MM.1S (cell line): ENCODE measurements at regions not wholly inside any gene's neighbourhood (a gene's known extent, or its start where the extent isn't known, plus 50 kb on each side); places are given as distances from the start of the nearest gene placed in this dataset.

Experiments
- EZH2 ChIP-seq: fragments of 300-600 bp; sonication (generic); optimal IDR thresholded peaks from 2 replicates; pipeline ENCODE3; 2017; ENCODE audit warnings: low read depth, mild to moderate bottlenecking, antibody characterized with exemption, low read length, mixed read lengths
- EZH2phosphoT487 ChIP-seq: fragments of 300-600 bp; sonication (generic); IDR thresholded peaks from 2 replicates; pipeline ENCODE4 v1.6.1; 2018; ENCODE audit warnings: antibody characterized with exemption, low read length
- TF ChIP-seq, protein P1 (sequence below): fragments of 300-600 bp; sonication (generic); IDR thresholded peaks from 2 replicates; pipeline ENCODE4 v1.5.1; 2016; ENCODE audit warnings: antibody characterized with exemption, low read length, mixed read lengths

GRCh38 chr1:57637155-57637554 lies 213.3 kb upstream of the DAB1 start:
- no peak for TF ChIP-seq EZH2phosphoT487
- TF ChIP-seq EZH2: no peak
- TF ChIP-seq, protein P1, sequence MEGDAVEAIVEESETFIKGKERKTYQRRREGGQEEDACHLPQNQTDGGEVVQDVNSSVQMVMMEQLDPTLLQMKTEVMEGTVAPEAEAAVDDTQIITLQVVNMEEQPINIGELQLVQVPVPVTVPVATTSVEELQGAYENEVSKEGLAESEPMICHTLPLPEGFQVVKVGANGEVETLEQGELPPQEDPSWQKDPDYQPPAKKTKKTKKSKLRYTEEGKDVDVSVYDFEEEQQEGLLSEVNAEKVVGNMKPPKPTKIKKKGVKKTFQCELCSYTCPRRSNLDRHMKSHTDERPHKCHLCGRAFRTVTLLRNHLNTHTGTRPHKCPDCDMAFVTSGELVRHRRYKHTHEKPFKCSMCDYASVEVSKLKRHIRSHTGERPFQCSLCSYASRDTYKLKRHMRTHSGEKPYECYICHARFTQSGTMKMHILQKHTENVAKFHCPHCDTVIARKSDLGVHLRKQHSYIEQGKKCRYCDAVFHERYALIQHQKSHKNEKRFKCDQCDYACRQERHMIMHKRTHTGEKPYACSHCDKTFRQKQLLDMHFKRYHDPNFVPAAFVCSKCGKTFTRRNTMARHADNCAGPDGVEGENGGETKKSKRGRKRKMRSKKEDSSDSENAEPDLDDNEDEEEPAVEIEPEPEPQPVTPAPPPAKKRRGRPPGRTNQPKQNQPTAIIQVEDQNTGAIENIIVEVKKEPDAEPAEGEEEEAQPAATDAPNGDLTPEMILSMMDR: no peak
